Panc1 (cell line): ENCODE measurements at regions not wholly inside any gene's neighbourhood (a gene's known extent, or its start where the extent isn't known, plus 50 kb on each side); places are given as distances from the start of the nearest gene placed in this dataset.

Source experiments
- CTCF ChIP-seq: fragments of 450-650 bp; IDR thresholded peaks from 2 replicates; pipeline ENCODE4 v1.5.1; 2017; ENCODE audit warnings: mild to moderate bottlenecking
- POLR2AphosphoS5 ChIP-seq: IDR thresholded peaks from 2 replicates; pipeline ENCODE4 v1.6.1; 2012; ENCODE audit warnings: mild to moderate bottlenecking, low read depth, low read length, moderate library complexity
- TF ChIP-seq, protein P1 (sequence below), 2 experiments: IDR thresholded peaks; 2 replicates each; pipeline ENCODE4 v1.6.1; 2011 to 2012; ENCODE audit warnings: low read depth in 2 of 2, control low read depth in 1 of 2, low read length in 1 of 2, mild to moderate bottlenecking in 1 of 2, moderate library complexity in 1 of 2; ENCODE audit not compliant: insufficient read depth in 1 of 2

GRCh38 chr19:5237939-5238480 lies 102.6 kb downstream of the PTPRS start:
- TF ChIP-seq CTCF, result no peak
- TF ChIP-seq, protein P1, sequence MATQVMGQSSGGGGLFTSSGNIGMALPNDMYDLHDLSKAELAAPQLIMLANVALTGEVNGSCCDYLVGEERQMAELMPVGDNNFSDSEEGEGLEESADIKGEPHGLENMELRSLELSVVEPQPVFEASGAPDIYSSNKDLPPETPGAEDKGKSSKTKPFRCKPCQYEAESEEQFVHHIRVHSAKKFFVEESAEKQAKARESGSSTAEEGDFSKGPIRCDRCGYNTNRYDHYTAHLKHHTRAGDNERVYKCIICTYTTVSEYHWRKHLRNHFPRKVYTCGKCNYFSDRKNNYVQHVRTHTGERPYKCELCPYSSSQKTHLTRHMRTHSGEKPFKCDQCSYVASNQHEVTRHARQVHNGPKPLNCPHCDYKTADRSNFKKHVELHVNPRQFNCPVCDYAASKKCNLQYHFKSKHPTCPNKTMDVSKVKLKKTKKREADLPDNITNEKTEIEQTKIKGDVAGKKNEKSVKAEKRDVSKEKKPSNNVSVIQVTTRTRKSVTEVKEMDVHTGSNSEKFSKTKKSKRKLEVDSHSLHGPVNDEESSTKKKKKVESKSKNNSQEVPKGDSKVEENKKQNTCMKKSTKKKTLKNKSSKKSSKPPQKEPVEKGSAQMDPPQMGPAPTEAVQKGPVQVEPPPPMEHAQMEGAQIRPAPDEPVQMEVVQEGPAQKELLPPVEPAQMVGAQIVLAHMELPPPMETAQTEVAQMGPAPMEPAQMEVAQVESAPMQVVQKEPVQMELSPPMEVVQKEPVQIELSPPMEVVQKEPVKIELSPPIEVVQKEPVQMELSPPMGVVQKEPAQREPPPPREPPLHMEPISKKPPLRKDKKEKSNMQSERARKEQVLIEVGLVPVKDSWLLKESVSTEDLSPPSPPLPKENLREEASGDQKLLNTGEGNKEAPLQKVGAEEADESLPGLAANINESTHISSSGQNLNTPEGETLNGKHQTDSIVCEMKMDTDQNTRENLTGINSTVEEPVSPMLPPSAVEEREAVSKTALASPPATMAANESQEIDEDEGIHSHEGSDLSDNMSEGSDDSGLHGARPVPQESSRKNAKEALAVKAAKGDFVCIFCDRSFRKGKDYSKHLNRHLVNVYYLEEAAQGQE (IDR thresholded peaks at IDR 0.05; ENCODE audit: insufficient read depth in 1 of 2, low read depth in 2 of 2, low read length in 1 of 2), result no peak
- TF ChIP-seq POLR2AphosphoS5, result no peak
